Activated CD4-positive, alpha-beta T cell treated with anti-CD3 and anti-CD28 coated beads for 36 hours (primary cell): ENCODE measurements at regions not wholly inside any gene's neighbourhood (a gene's known extent, or its start where the extent isn't known, plus 50 kb on each side); places are given as distances from the start of the nearest gene placed in this dataset.

ENCODE experiments used
- ATAC-seq: fragments of 200-7000 bp; cut with Tn5 transposase; one replicate; pipeline ENCODE4 v1.10.0; 2021; ENCODE audit warnings: mild to moderate bottlenecking, moderate library complexity
- CTCF ChIA-PET: fragments of 350-600 bp; sonication (Branson Sonifier 250); formaldehyde crosslinking; loops from one replicate; lab custom pipeline; 2021; ENCODE audit warnings: antibody characterized with exemption; lab: Charles Lee
- POLR2A ChIA-PET: fragments of 350-600 bp; sonication (Branson Sonifier 250); formaldehyde crosslinking; loops from one replicate; lab custom pipeline; 2021; ENCODE audit warnings: antibody characterized with exemption, inconsistent platforms; lab: Charles Lee
- DNase-seq: peaks from one replicate; pipeline ENCODE4 v3.0.0-alpha.2; 2020
- H3K27ac Mint-ChIP-seq: one replicate; pipeline ENCODE4 v1.8.0; 2021; ENCODE audit warnings: mixed read lengths
- H3K27me3 Mint-ChIP-seq: one replicate; pipeline ENCODE4 v1.8.0; 2021; ENCODE audit warnings: mixed read lengths
- H3K36me3 Mint-ChIP-seq: one replicate; pipeline ENCODE4 v1.8.0; 2021; ENCODE audit warnings: low read depth, mixed read lengths
- H3K4me1 Mint-ChIP-seq: one replicate; pipeline ENCODE4 v1.8.0; 2021; ENCODE audit warnings: mixed read lengths
- H3K4me3 Mint-ChIP-seq: one replicate; pipeline ENCODE4 v1.8.0; 2021; ENCODE audit warnings: mild to moderate bottlenecking, moderate library complexity, mixed read lengths
- H3K9me3 Mint-ChIP-seq: one replicate; pipeline ENCODE4 v1.8.0; 2021; ENCODE audit warnings: low read depth, mixed read lengths
- intact Hi-C, 2 experiments: fragments of 100-400 bp; cut with DNase I in 1 of 2; cut with micrococcal nuclease in 1 of 2; formaldehyde crosslinking; loops; one replicate each; pipeline versions ENCODE4 v1.14.2 to v1.15.1; 2022 to 2024; cut with DNase I, micrococcal nuclease

GRCh38 chr16:77555126-77555525 lies 120.3 kb upstream of the ADAMTS18 start:
- POLR2A ChIA-PET = no interaction called here
- DNase-seq = no peak
- CTCF ChIA-PET = interaction anchor here (1.5 to 1.9 kb wide), 2 partner anchors 29 to 319 kb away, joined by 3 to 6 read pairs; no protein-coding TSS in a partner anchor
- ATAC-seq = no peak
- H3K4me1 Mint-ChIP-seq = no peaks in the 10 kb centered on the region
- H3K4me3 Mint-ChIP-seq = no peak overlapping the region
- no peaks in the 10 kb centered on the region for H3K36me3 Mint-ChIP-seq
- no peaks in the 10 kb centered on the region for H3K9me3 Mint-ChIP-seq
- intact Hi-C loops = no loop called here
- no peak overlapping the region for H3K27ac Mint-ChIP-seq
- H3K27me3 Mint-ChIP-seq = peaks cover 5% of the 10 kb centered on the region

GRCh38 chr16:77555791-77556190 lies 121.0 kb upstream of the ADAMTS18 start:
- no peak for ATAC-seq
- intact Hi-C loops = no loop called here
- POLR2A ChIA-PET = no interaction called here

GRCh38 chr16:77556201-77556873 lies 121.5 kb upstream of the ADAMTS18 start:
- ChIA-PET CTCF (no interaction called here), POLR2A (no interaction called here)
- peaks cover 12% of the 10 kb centered on the region for H3K27me3 Mint-ChIP-seq
- H3K4me1 Mint-ChIP-seq = no peaks in the 10 kb centered on the region
- DNase-seq (no peak), ATAC-seq (no peak)
- H3K36me3 Mint-ChIP-seq = no peaks in the 10 kb centered on the region
- intact Hi-C loops = no loop called here
- H3K9me3 Mint-ChIP-seq = no peaks in the 10 kb centered on the region
- no peak overlapping the region for H3K4me3 Mint-ChIP-seq
- no peak overlapping the region for H3K27ac Mint-ChIP-seq

More at GRCh38 chr16:77555791-77556190, 121.0 kb upstream of the ADAMTS18 start:
- H3K9me3 Mint-ChIP-seq = no peaks in the 10 kb centered on the region
- H3K4me1 Mint-ChIP-seq = no peaks in the 10 kb centered on the region
- peaks cover 8% of the 10 kb centered on the region for H3K27me3 Mint-ChIP-seq
- no peak overlapping the region for H3K4me3 Mint-ChIP-seq
- no peaks in the 10 kb centered on the region for H3K36me3 Mint-ChIP-seq
- CTCF ChIA-PET = interaction anchor here (1.9 kb wide), 1 partner anchor 28 kb away, joined by 6 read pairs; no protein-coding TSS in a partner anchor
- no peak overlapping the region for H3K27ac Mint-ChIP-seq
- DNase-seq = no peak

GRCh38 chr16:77557385-77557784 lies 122.6 kb upstream of the ADAMTS18 start:
- intact Hi-C loops = no loop called here
- Mint-ChIP-seq H3K4me3 (no peak overlapping the region), H3K27ac (no peak overlapping the region), H3K27me3 (peaks cover 17% of the 10 kb centered on the region), H3K9me3 (no peaks in the 10 kb centered on the region), H3K36me3 (no peaks in the 10 kb centered on the region), H3K4me1 (no peaks in the 10 kb centered on the region)
- CTCF ChIA-PET = no interaction called here
- no peak for DNase-seq
- ATAC-seq = no peak
- POLR2A ChIA-PET = no interaction called here

GRCh38 chr16:77558786-77559185 lies 124.0 kb upstream of the ADAMTS18 start:
- Mint-ChIP-seq H3K9me3 (no peaks in the 10 kb centered on the region), H3K36me3 (no peaks in the 10 kb centered on the region), H3K4me1 (no peaks in the 10 kb centered on the region), H3K4me3 (no peak overlapping the region), H3K27me3 (peaks cover 24% of the 10 kb centered on the region), H3K27ac (no peak overlapping the region)
- ATAC-seq (no peak), DNase-seq (no peak)
- intact Hi-C loops = no loop called here
- ChIA-PET CTCF (interaction anchor here (0.6 to 1.5 kb wide), 2 partner anchors 10 to 118 kb away, joined by 3 read pairs; no protein-coding TSS in a partner anchor), POLR2A (no interaction called here)

GRCh38 chr16:77562497-77562896 lies 127.7 kb upstream of the ADAMTS18 start:
- Mint-ChIP-seq H3K27ac (no peak overlapping the region), H3K4me1 (no peaks in the 10 kb centered on the region), H3K9me3 (no peaks in the 10 kb centered on the region), H3K4me3 (no peak overlapping the region), H3K27me3 (peaks cover 26% of the 10 kb centered on the region), H3K36me3 (no peaks in the 10 kb centered on the region)
- CTCF ChIA-PET = no interaction called here
- intact Hi-C loops = no loop called here
- no peak for ATAC-seq
- DNase-seq = no peak
- POLR2A ChIA-PET = no interaction called here

GRCh38 chr16:77564791-77565390 lies 130.1 kb upstream of the ADAMTS18 start:
- no peak overlapping the region for H3K27ac Mint-ChIP-seq
- intact Hi-C loops = no loop called here
- H3K4me1 Mint-ChIP-seq = no peaks in the 10 kb centered on the region
- DNase-seq (no peak), ATAC-seq (no peak)
- ChIA-PET CTCF (interaction anchor here (0.9 kb wide), 1 partner anchor 43 kb away, joined by 4 read pairs; no protein-coding TSS in a partner anchor), POLR2A (no interaction called here)
- H3K36me3 Mint-ChIP-seq = no peaks in the 10 kb centered on the region
- peaks cover 37% of the 10 kb centered on the region for H3K27me3 Mint-ChIP-seq
- no peak overlapping the region for H3K4me3 Mint-ChIP-seq
- no peaks in the 10 kb centered on the region for H3K9me3 Mint-ChIP-seq

- Mint-ChIP-seq H3K27me3 (peaks cover 18% of the 10 kb centered on the region), H3K36me3 (no peaks in the 10 kb centered on the region), H3K9me3 (no peaks in the 10 kb centered on the region), H3K4me1 (no peaks in the 10 kb centered on the region), H3K4me3 (no peak overlapping the region), H3K27ac (no peak overlapping the region)
- ChIA-PET CTCF (interaction anchor here (1.0 to 3.2 kb wide), 2 partner anchors 10 to 15 kb away, joined by 3 to 13 read pairs; no protein-coding TSS in a partner anchor), POLR2A (no interaction called here)
- DNase-seq = no peak
- ATAC-seq = no peak
- intact Hi-C loops = no loop called here
Measured at GRCh38 chr16:77569406-77569805, 134.6 kb upstream of the ADAMTS18 start.

GRCh38 chr16:77570574-77570973 lies 135.7 kb upstream of the ADAMTS18 start:
- H3K9me3 Mint-ChIP-seq = no peaks in the 10 kb centered on the region
- ATAC-seq (no peak), DNase-seq (no peak)
- H3K27me3 Mint-ChIP-seq = peaks cover 20% of the 10 kb centered on the region
- no peak overlapping the region for H3K4me3 Mint-ChIP-seq
- H3K36me3 Mint-ChIP-seq = no peaks in the 10 kb centered on the region
- CTCF ChIA-PET = interaction anchor here (0.6 to 3.2 kb wide), 9 partner anchors 11 to 339 kb away, joined by 3 to 13 read pairs (median 3); no protein-coding TSS in a partner anchor
- POLR2A ChIA-PET = interaction anchor here (0.7 kb wide), 1 partner anchor 71 kb away, joined by 3 read pairs; no protein-coding TSS in a partner anchor
- intact Hi-C loops = no loop called here
- H3K27ac Mint-ChIP-seq = no peak overlapping the region
- no peaks in the 10 kb centered on the region for H3K4me1 Mint-ChIP-seq

GRCh38 chr16:77571115-77571862 lies 136.5 kb upstream of the ADAMTS18 start:
- CTCF ChIA-PET = interaction anchor here (0.6 to 3.2 kb wide), 7 partner anchors 10 to 340 kb away, joined by 3 to 13 read pairs (median 3); no protein-coding TSS in a partner anchor
- no peak overlapping the region for H3K27ac Mint-ChIP-seq
- no peaks in the 10 kb centered on the region for H3K4me1 Mint-ChIP-seq
- no peaks in the 10 kb centered on the region for H3K36me3 Mint-ChIP-seq
- no peak for DNase-seq
- no peak for ATAC-seq
- no peaks in the 10 kb centered on the region for H3K9me3 Mint-ChIP-seq
- intact Hi-C loops = no loop called here
- POLR2A ChIA-PET = no interaction called here
- H3K4me3 Mint-ChIP-seq = no peak overlapping the region
- peaks cover 16% of the 10 kb centered on the region for H3K27me3 Mint-ChIP-seq

GRCh38 chr16:77574867-77575624 lies 140.2 kb upstream of the ADAMTS18 start:
- POLR2A ChIA-PET = no interaction called here
- no peak for ATAC-seq
- CTCF ChIA-PET = interaction anchor here (0.7 kb wide), 1 partner anchor 10 kb away, joined by 6 read pairs; no protein-coding TSS in a partner anchor
- Mint-ChIP-seq H3K27ac (no peak overlapping the region), H3K4me3 (no peak overlapping the region), H3K36me3 (no peaks in the 10 kb centered on the region), H3K4me1 (no peaks in the 10 kb centered on the region), H3K9me3 (no peaks in the 10 kb centered on the region), H3K27me3 (peaks cover 8% of the 10 kb centered on the region)
- no peak for DNase-seq
- intact Hi-C loops = no loop called here
